ENCODE measurements at regions not wholly inside any gene's neighbourhood (a gene's known extent, or its start where the extent isn't known, plus 50 kb on each side); places are given as distances from the start of the nearest gene placed in this dataset.

DNA sequence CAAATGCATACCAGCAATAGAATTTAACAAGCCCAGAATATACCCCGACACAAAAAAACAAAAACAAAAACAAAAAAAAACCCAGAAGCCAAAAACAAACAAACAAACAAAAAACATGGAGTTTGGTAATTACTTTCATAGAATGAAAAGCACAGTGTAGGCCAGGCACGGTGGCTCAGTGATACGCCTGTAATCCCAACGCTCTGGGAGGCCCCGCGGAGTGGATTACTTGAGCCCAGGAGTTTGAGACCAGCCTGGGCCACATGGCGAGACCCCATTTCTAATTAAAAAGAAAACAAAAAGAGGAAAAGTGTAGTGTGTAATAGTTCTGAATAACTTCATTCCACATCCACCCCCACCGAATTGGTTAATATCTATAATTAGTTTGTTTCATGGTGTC lies 1265.7 kb downstream of the NCAM2 start:
- TF ChIP-seq, protein P1, sequence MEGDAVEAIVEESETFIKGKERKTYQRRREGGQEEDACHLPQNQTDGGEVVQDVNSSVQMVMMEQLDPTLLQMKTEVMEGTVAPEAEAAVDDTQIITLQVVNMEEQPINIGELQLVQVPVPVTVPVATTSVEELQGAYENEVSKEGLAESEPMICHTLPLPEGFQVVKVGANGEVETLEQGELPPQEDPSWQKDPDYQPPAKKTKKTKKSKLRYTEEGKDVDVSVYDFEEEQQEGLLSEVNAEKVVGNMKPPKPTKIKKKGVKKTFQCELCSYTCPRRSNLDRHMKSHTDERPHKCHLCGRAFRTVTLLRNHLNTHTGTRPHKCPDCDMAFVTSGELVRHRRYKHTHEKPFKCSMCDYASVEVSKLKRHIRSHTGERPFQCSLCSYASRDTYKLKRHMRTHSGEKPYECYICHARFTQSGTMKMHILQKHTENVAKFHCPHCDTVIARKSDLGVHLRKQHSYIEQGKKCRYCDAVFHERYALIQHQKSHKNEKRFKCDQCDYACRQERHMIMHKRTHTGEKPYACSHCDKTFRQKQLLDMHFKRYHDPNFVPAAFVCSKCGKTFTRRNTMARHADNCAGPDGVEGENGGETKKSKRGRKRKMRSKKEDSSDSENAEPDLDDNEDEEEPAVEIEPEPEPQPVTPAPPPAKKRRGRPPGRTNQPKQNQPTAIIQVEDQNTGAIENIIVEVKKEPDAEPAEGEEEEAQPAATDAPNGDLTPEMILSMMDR (IDR thresholded peaks at IDR 0.05): no peak
- TF ChIP-seq POLR2AphosphoS5 (IDR thresholded peaks at IDR 0.05) (no peak), POLR2A (IDR thresholded peaks at IDR 0.05) (no peak)

All from suprapubic skin (tissue), 4 donors.